Upper lobe of left lung (tissue), 6 donors: ENCODE measurements at regions not wholly inside any gene's neighbourhood (a gene's known extent, or its start where the extent isn't known, plus 50 kb on each side); places are given as distances from the start of the nearest gene placed in this dataset.
"Not testable (repeated sequence)": the region's sequence is repeated elsewhere in the genome, so short reads cannot be mapped to it uniquely, and the experiment has no call there.

Experiments
- ATAC-seq, 2 donors: fragments of 200-7000 bp; cut with Tn5 transposase; one replicate each; pipeline ENCODE4 v1.9.1; 2022; ENCODE audit warnings: mild to moderate bottlenecking in 2 of 2, moderate library complexity in 2 of 2; ENCODE audit not compliant: low FRiP score in 2 of 2
- DNase-seq, 2 donors: peaks; one replicate each; pipeline ENCODE4 v3.0.0-alpha.2; 2019 to 2020
- H3K27ac ChIP-seq, 4 donors: fragments of 200-600 bp; sonication (generic); one replicate each; pipeline ENCODE4 v1.5.1; 2016 to 2019
- H3K27me3 ChIP-seq, 4 donors: fragments of 200-600 bp; sonication (generic); one replicate each; pipeline ENCODE4 v1.5.1; 2017 to 2019
- H3K36me3 ChIP-seq, 4 donors: fragments of 200-600 bp; sonication (generic); one replicate each; pipeline ENCODE4 v1.5.1; 2016 to 2019
- H3K4me1 ChIP-seq, 4 donors: fragments of 200-600 bp; sonication (generic); one replicate each; pipeline ENCODE4 v1.5.1; 2018 to 2019
- H3K4me3 ChIP-seq, 4 donors: fragments of 200-600 bp; sonication (generic); one replicate each; pipeline ENCODE4 v1.5.1; 2017 to 2019; ENCODE audit warnings: mild to moderate bottlenecking in 2 of 4, moderate library complexity in 1 of 4
- H3K9me3 ChIP-seq, 4 donors: fragments of 200-600 bp; sonication (generic); one replicate each; pipeline ENCODE4 v1.5.1; 2018 to 2019
- EP300 ChIP-seq, 4 donors: sonication (generic); formaldehyde crosslinking; IDR thresholded peaks; one replicate each; pipeline ENCODE4 v1.5.1; 2017; ENCODE audit warnings: antibody characterized with exemption in 4 of 4, control low read depth in 2 of 4
- POLR2A ChIP-seq, 4 donors: fragments of 450-650 bp; IDR thresholded peaks; one replicate each; pipeline ENCODE4 v1.5.1; 2016 to 2017; ENCODE audit warnings: antibody characterized with exemption in 4 of 4, mild to moderate bottlenecking in 2 of 4
- POLR2AphosphoS5 ChIP-seq, 2 donors: sonication (generic); formaldehyde crosslinking; IDR thresholded peaks; one replicate each; pipeline ENCODE4 v1.5.1; 2017; ENCODE audit warnings: antibody characterized with exemption in 2 of 2
- WGBS, 2 donors: methylation state at CpG; one replicate each; pipeline ENCODE4 v1.1.5; 2017 to 2018; 5-methylcytosine and 5-hydroxymethylcytosine counted together
- TF ChIP-seq, protein P1 (sequence below), 6 experiments: fragments of 450-650 bp in 4 of 6; fragments of 200-600 bp in 2 of 6; sonication (generic) in 2 of 6; IDR thresholded peaks; one replicate each; pipeline ENCODE4 v1.5.1; 2016 to 2019; ENCODE audit warnings: antibody characterized with exemption in 6 of 6
- donor health status: DM: no; HTN: no; CAD: no; lungs with moderate emphysema.
- donor health status: DM: no; HTN: yes; CAD: no; lungs with severe emphysema.

DNA sequence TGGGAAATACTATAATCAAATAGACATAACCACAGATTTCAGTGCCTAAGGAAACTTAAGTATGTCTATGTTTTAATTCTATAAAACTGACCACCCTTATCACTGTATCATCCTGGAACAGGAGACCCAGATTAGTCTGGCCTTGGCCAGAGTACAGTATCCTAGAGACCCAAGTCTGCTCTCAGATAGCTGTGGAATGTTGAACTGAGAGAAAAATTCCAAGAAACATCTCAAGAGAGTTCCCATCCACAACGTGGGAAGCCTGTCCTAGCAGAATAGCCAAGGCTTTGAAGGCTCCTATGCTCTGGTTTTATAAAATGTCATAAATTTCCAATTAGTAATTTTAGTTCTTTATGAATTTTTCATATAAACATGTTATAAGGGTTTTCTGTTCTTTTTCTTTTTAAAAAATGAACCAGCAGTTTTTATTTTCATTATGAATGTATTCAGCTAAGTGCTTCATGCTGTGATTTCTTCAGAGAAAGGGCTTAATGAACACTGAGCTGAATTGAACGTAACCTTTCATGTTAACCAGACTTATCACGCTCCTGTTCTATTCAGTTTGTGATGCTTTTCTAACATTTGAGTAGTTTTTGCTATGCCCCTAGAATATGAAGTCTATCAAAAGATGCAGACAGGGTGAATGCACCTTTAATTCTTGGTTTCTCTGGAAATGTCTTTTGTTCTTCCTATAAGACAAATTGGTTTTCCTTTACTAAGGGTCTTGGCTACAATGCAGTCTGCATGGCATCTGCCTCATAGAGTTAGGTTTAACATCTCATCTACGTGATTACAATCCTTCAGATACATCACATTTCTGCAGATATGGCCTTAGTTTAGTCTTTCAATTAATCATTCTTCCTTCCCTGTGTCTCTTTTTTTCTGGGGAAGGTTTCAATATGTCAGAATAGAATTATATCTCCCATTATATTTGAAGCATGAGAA is 230.8 kb downstream of the CYLC2 start:
- H3K27ac ChIP-seq, result no peak overlapping the region
- DNase-seq (no peak), ATAC-seq (no peak)
- 58 to 66% methylated on average over 4 of the region's 4 CpGs for WGBS, 2 donors
- TF ChIP-seq POLR2AphosphoS5 (IDR thresholded peaks at IDR 0.05) (no peak), EP300 (IDR thresholded peaks at IDR 0.05) (no peak), POLR2A (IDR thresholded peaks at IDR 0.05) (no peak)
- H3K4me3 ChIP-seq, result no peak overlapping the region
- no peaks in the 10 kb centered on the region for H3K36me3 ChIP-seq
- no peaks in the 10 kb centered on the region for H3K9me3 ChIP-seq
- H3K4me1 ChIP-seq, result no peaks in the 10 kb centered on the region
- H3K27me3 ChIP-seq, result no peaks in the 10 kb centered on the region

DNA sequence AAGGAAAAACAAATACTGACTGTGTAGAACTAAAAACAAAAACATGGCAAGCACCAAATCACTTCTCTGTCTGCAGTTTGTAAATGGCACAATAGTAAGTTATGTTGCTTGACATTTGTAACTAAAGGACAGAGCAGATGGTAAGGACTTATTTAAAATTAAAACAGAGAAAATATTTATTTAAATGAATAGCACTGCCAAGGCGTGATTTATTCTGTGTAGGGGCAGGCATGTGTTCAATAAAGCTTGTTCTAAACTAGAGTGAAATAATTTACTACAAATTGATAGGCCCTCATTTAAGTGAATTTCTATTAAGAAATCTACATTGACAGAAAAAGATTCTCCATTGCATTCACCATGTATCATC is 231.5 kb downstream of the CYLC2 start:
- no peak overlapping the region for H3K27ac ChIP-seq
- DNase-seq (no peak), ATAC-seq (no peak)
- TF ChIP-seq POLR2A (IDR thresholded peaks at IDR 0.05), result no peak
- no peak for TF ChIP-seq EP300 (IDR thresholded peaks at IDR 0.05)
- no peak for TF ChIP-seq POLR2AphosphoS5 (IDR thresholded peaks at IDR 0.05)
- TF ChIP-seq, protein P1, sequence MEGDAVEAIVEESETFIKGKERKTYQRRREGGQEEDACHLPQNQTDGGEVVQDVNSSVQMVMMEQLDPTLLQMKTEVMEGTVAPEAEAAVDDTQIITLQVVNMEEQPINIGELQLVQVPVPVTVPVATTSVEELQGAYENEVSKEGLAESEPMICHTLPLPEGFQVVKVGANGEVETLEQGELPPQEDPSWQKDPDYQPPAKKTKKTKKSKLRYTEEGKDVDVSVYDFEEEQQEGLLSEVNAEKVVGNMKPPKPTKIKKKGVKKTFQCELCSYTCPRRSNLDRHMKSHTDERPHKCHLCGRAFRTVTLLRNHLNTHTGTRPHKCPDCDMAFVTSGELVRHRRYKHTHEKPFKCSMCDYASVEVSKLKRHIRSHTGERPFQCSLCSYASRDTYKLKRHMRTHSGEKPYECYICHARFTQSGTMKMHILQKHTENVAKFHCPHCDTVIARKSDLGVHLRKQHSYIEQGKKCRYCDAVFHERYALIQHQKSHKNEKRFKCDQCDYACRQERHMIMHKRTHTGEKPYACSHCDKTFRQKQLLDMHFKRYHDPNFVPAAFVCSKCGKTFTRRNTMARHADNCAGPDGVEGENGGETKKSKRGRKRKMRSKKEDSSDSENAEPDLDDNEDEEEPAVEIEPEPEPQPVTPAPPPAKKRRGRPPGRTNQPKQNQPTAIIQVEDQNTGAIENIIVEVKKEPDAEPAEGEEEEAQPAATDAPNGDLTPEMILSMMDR (IDR thresholded peaks at IDR 0.05), result no peak
- H3K4me3 ChIP-seq, result no peak overlapping the region
- H3K4me1 ChIP-seq, result no peaks in the 10 kb centered on the region
- H3K9me3 ChIP-seq, result no peaks in the 10 kb centered on the region
- no peaks in the 10 kb centered on the region for H3K27me3 ChIP-seq
- 72 to 86% methylated on average over 1 of the region's 1 CpG for WGBS, 2 donors
- no peaks in the 10 kb centered on the region for H3K36me3 ChIP-seq

DNA sequence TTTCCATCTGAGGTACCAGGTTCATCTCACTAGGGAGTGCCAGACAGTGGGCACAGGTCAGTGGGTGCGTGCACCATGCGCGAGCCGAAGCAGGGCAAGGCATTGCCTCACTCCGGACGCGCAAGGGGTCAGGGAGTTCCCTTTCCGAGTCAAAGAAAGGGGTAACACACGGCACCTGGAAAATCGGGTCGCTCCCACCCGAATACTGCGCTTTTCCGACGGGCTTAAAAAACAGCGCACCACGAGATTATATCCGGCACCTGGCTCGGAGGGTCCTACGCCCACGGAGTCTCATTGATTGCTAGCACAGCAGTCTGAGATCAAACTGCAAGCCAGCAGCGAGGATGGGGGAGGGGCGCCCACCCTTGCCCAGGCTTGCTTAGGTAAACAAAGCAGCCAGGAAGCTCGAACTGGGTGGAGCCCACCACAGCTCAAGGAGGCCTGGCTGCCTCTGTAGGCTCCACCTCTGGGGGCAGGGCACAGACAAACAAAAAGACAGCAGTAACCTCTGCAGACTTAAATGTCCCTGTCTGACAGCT is 242.5 kb downstream of the CYLC2 start:
- H3K27me3 ChIP-seq, H3K36me3 ChIP-seq, H3K27ac ChIP-seq, H3K9me3 ChIP-seq, H3K4me1 ChIP-seq, H3K4me3 ChIP-seq, ATAC-seq: not testable (repeated sequence)
- WGBS, 2 donors, result 82 to 84% methylated on average over 23 of the region's 24 CpGs
- peak in 1 of 2 donors; percentile 42 for DNase-seq

DNA sequence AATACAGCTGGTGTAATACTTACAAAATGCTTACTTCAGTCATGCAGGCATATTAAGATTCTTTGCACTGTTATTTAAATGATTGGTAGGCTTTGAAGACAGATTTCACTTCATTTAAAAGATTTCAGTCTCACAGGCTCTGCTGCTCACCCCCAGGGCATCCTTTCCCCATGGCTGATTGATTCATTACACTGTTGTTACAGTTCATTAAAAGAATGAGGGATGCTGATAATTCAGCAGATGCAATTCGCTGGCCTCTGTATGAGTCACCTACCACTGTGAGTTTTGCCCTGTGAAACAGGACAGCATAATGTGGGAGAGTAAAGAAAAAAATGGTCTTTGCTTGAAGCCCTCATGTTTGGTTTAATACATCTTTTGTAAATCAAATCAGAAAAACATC is 246.9 kb downstream of the CYLC2 start:
- no peak for ATAC-seq
- H3K27ac ChIP-seq, result no peak overlapping the region
- TF ChIP-seq, protein P1 (IDR thresholded peaks at IDR 0.05), result no peak
- no peak for TF ChIP-seq POLR2AphosphoS5 (IDR thresholded peaks at IDR 0.05)
- TF ChIP-seq POLR2A (IDR thresholded peaks at IDR 0.05), result no peak
- no peak for TF ChIP-seq EP300 (IDR thresholded peaks at IDR 0.05)
- no peaks in the 10 kb centered on the region for H3K36me3 ChIP-seq
- H3K4me3 ChIP-seq, result no peak overlapping the region
- H3K9me3 ChIP-seq, result no peaks in the 10 kb centered on the region
- WGBS, 2 donors, result 72 to 78% methylated on average over 1 of the region's 1 CpG
- no peak for DNase-seq
- H3K27me3 ChIP-seq, result no peaks in the 10 kb centered on the region
- H3K4me1 ChIP-seq, result no peaks in the 10 kb centered on the region

DNA sequence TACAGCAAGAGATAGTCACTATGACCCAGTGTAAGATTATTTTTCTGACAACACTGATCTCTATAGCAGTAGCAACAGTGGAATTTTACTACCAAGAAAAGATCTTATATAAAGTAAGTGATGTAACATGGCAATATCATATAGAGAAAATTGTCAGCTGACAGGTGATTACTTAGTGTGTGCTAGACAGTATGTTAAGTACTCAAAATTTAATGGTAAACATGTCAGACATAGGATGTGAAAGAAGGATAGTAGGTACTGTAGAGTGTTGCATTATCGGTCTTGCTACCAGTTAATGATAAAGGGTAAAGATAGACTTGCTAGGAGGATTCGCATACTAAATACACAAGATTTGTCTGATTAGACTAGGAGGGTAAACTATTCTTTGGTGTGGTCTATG is 247.4 kb downstream of the CYLC2 start:
- DNase-seq (no peak), ATAC-seq (no peak)
- Histone ChIP-seq H3K9me3 (no peaks in the 10 kb centered on the region), H3K4me1 (no peaks in the 10 kb centered on the region), H3K27ac (no peak overlapping the region), H3K4me3 (no peak overlapping the region), H3K36me3 (no peaks in the 10 kb centered on the region), H3K27me3 (no peaks in the 10 kb centered on the region)
- WGBS, 2 donors, result 81 to 94% methylated on average over 2 of the region's 2 CpGs
- TF ChIP-seq EP300 (IDR thresholded peaks at IDR 0.05), result no peak
- no peak for TF ChIP-seq POLR2A (IDR thresholded peaks at IDR 0.05)
- TF ChIP-seq POLR2AphosphoS5 (IDR thresholded peaks at IDR 0.05), result no peak

DNA sequence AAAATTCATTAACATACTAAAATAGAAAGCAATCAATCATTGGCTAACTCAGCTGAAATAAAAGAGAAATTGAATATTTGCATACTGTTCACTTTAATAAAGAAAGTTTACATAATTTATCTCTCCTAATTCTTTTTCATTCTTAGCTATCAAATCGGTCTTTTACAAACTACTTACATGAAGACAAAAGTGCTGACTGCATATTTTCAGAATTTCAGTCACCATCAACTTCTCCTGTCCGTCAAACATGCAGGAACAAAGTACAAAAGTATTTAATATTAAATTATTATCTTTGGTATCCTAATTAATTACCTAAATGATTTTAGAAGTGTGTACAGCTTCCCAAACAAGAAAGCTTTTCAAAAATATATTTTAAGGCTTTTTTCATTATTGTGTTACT is 248.4 kb downstream of the CYLC2 start:
- DNase-seq, result no peak
- no peak for ATAC-seq
- WGBS, 2 donors, result 26 to 61% methylated on average over 2 of the region's 2 CpGs

More for the DNA sequence above, 248.4 kb downstream of the CYLC2 start:
- TF ChIP-seq, protein P1 (IDR thresholded peaks at IDR 0.05), result no peak
- TF ChIP-seq EP300 (IDR thresholded peaks at IDR 0.05) (no peak), POLR2A (IDR thresholded peaks at IDR 0.05) (no peak)
- Histone ChIP-seq H3K27me3 (no peaks in the 10 kb centered on the region), H3K4me3 (no peak overlapping the region), H3K4me1 (no peaks in the 10 kb centered on the region), H3K27ac (no peak overlapping the region), H3K9me3 (no peaks in the 10 kb centered on the region), H3K36me3 (no peaks in the 10 kb centered on the region)
